ENCODE measurements at regions not wholly inside any gene's neighbourhood (a gene's known extent, or its start where the extent isn't known, plus 50 kb on each side); places are given as distances from the start of the nearest gene placed in this dataset.

DNA sequence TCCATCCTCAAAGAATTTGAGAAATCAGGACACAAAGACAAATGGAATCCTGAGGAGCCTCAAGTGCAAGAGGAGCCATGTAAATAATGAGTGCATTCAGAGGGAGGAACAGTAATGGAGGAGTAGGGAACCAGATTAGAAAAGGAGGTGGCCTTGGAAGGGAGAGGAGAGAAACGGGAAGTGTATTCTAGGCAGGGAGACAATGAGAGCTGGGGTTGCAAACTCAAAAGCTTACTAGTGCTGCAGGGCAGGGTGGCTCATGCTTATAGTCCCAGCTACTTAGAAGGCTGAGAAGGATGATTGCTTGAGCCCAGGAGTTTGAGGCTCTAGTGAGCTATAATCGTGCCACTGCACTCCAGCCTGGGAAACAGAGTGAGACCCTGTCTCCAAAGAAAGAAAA, 113.2 kb upstream of the LSM6 start:
- intact Hi-C loops (cut with DNase I), result no loop called here
- TF ChIP-seq CTCF (IDR thresholded peaks at IDR 0.05), result no peak
- no peak for TF ChIP-seq POLR2A (IDR thresholded peaks at IDR 0.05)
- 67 to 73% methylated on average over 2 of the region's 2 CpGs for WGBS, 2 donors
- Histone ChIP-seq H3K4me3 (replicated peaks in 1 of 3) (no peak overlapping the region), H3K4me1 (no peaks in the 10 kb centered on the region), H3K27ac (no peak overlapping the region), H3K9me3 (no peaks in the 10 kb centered on the region), H3K27me3 (no peaks in the 10 kb centered on the region), H3K36me3 (no peaks in the 10 kb centered on the region)
- no peak for DNase-seq

- Histone ChIP-seq H3K27ac (no peak overlapping the region), H3K9me3 (no peaks in the 10 kb centered on the region), H3K4me3 (replicated peaks in 1 of 3) (no peak overlapping the region), H3K36me3 (no peaks in the 10 kb centered on the region), H3K4me1 (no peaks in the 10 kb centered on the region), H3K27me3 (no peaks in the 10 kb centered on the region)
- DNase-seq, result no peak
- TF ChIP-seq POLR2A (IDR thresholded peaks at IDR 0.05), result no peak
- TF ChIP-seq CTCF (IDR thresholded peaks at IDR 0.05), result no peak
- 64 to 69% methylated on average over 4 of the region's 4 CpGs for WGBS, 2 donors
- intact Hi-C loops (cut with DNase I), result no loop called here
These were observed 113.7 kb upstream of the LSM6 start for GRCh38 chr4:146061610-146062334.

GRCh38 chr4:146059865-146060264, 115.7 kb upstream of the LSM6 start:
- Histone ChIP-seq H3K4me1 (no peaks in the 10 kb centered on the region), H3K27ac (no peak overlapping the region), H3K36me3 (no peaks in the 10 kb centered on the region), H3K4me3 (replicated peaks in 1 of 3) (no peak overlapping the region), H3K27me3 (no peaks in the 10 kb centered on the region), H3K9me3 (no peaks in the 10 kb centered on the region)
- intact Hi-C loops (cut with DNase I), result no loop called here
- no peak for TF ChIP-seq CTCF (IDR thresholded peaks at IDR 0.05)
- no peak for TF ChIP-seq POLR2A (IDR thresholded peaks at IDR 0.05)
- DNase-seq, result no peak
- 71 to 80% methylated on average over 3 of the region's 3 CpGs for WGBS, 2 donors

DNA sequence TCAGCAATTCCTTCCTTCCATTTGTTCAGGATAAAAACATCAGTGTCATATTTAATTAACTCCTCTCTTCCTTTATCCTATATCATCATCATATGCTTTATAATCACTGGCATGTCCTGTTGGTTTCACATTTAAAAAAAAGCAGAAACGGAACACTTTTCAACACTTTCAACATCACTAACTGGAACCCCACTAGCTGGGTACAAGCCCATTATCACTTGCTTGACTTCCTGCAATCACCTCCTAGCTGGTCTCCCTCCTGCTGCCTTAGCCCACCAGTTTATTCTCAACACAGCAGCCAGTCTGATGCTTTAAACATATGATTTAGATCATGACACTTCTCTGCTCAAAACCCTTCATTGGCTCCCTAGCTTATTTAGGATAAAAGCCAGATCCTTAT, 116.4 kb upstream of the LSM6 start:
- Histone ChIP-seq H3K36me3 (no peaks in the 10 kb centered on the region), H3K4me3 (replicated peaks in 1 of 3) (no peak overlapping the region), H3K4me1 (no peaks in the 10 kb centered on the region), H3K27ac (no peak overlapping the region), H3K27me3 (no peaks in the 10 kb centered on the region), H3K9me3 (no peaks in the 10 kb centered on the region)
- intact Hi-C loops (cut with DNase I), result no loop called here
- no peak for TF ChIP-seq POLR2A (IDR thresholded peaks at IDR 0.05)
- no peak for TF ChIP-seq CTCF (IDR thresholded peaks at IDR 0.05)
- DNase-seq, result no peak
- 84 to 95% methylated on average over 1 of the region's 1 CpG for WGBS, 2 donors

DNA sequence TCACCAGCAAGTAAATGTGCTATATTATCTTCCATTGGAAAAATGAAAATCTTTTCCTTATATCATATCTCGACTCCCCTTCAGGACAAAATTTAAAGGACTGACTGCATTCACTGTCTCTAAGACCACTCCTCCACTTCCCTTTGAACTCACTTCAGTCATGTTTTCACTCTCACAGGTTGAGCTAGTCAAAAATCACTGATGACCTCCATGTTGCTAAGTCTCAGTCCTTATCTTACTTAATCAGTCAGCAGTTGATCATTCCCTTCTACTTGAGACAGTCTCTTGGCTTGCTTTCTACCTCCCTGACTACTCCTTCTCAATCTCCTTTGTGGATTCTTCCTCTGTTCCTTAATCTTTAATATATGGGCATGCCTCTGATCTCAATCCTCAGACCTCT, 117.0 kb upstream of the LSM6 start:
- intact Hi-C loops (cut with DNase I), result no loop called here
- no peaks in the 10 kb centered on the region for H3K4me1 ChIP-seq
- TF ChIP-seq POLR2A (IDR thresholded peaks at IDR 0.05) (no peak), CTCF (IDR thresholded peaks at IDR 0.05) (no peak)
- no peaks in the 10 kb centered on the region for H3K36me3 ChIP-seq
- 85 to 90% methylated on average over 1 of the region's 1 CpG for WGBS, 2 donors
- no peak overlapping the region for H3K27ac ChIP-seq
- DNase-seq, result no peak
- no peaks in the 10 kb centered on the region for H3K27me3 ChIP-seq
- no peaks in the 10 kb centered on the region for H3K9me3 ChIP-seq
- H3K4me3 ChIP-seq (replicated peaks in 1 of 3), result no peak overlapping the region
